Fibroblast of lung (primary cell): ENCODE measurements at regions not wholly inside any gene's neighbourhood (a gene's known extent, or its start where the extent isn't known, plus 50 kb on each side); places are given as distances from the start of the nearest gene placed in this dataset.

ENCODE experiments used
- CTCF ChIP-seq, 2 donors: IDR thresholded peaks in 1 of 2; conservative IDR thresholded peaks in 1 of 2; 1 replicate in 1 of 2; 2 replicates in 1 of 2; pipeline ENCODE4 v1.5.1; 2011 to 2012; ENCODE audit warnings: low read length in 2 of 2, control low read depth in 1 of 2, inconsistent platforms in 1 of 2, low read depth in 1 of 2, mild to moderate bottlenecking in 1 of 2
- EZH2 ChIP-seq: IDR thresholded peaks from 2 replicates; pipeline ENCODE4 v1.5.1; 2012; ENCODE audit warnings: low read length, control low read depth, mild to moderate bottlenecking; ENCODE audit errors: missing control alignments

GRCh38 chr16:63617990-63618763, 1503.7 kb downstream of the CDH11 start:
- no peak for TF ChIP-seq CTCF (conservative IDR thresholded peaks at IDR 0.05 in 1 of 2, IDR thresholded peaks at IDR 0.05 in 1 of 2; ENCODE audit: low read depth in 1 of 2, low read length in 2 of 2)
- TF ChIP-seq EZH2, result no peak
